Activated T-helper 1 cell treated with anti-CD3 and anti-CD28 coated beads, Interleukin-12 subunit alpha, Interleukin-12 subunit beta, Interleukin-2, Interleukin-4 antibody, amounts not matched to agents 30 ng/mL and 10 ng/mL and 1 ng/mL, durations not matched to agents 14 hours and 24 hours and 36 hours (primary cell): ENCODE measurements at regions not wholly inside any gene's neighbourhood (a gene's known extent, or its start where the extent isn't known, plus 50 kb on each side); places are given as distances from the start of the nearest gene placed in this dataset.
"Not testable (repeated sequence)": the region's sequence is repeated elsewhere in the genome, so short reads cannot be mapped to it uniquely, and the experiment has no call there.

Experiments used
- DNase-seq: peaks from one replicate; pipeline ENCODE4 v3.0.0; 2021; ENCODE audit warnings: low spot score
- H3K27ac Mint-ChIP-seq: one replicate; pipeline ENCODE4 v1.8.0; 2021; ENCODE audit warnings: mild to moderate bottlenecking, mixed read lengths
- H3K27me3 Mint-ChIP-seq: one replicate; pipeline ENCODE4 v1.8.0; 2022; ENCODE audit warnings: mild to moderate bottlenecking, moderate library complexity, mixed read lengths; ENCODE audit not compliant: insufficient read depth
- H3K36me3 Mint-ChIP-seq: one replicate; pipeline ENCODE4 v1.8.0; 2021; ENCODE audit warnings: low read depth, mixed read lengths
- H3K4me1 Mint-ChIP-seq: one replicate; pipeline ENCODE4 v1.8.0; 2021; ENCODE audit warnings: low read depth, mixed read lengths
- H3K4me3 Mint-ChIP-seq: one replicate; pipeline ENCODE4 v1.8.0; 2021; ENCODE audit warnings: mild to moderate bottlenecking, moderate library complexity, mixed read lengths
- H3K9me3 Mint-ChIP-seq: one replicate; pipeline ENCODE4 v1.8.0; 2021; ENCODE audit warnings: mixed read lengths
- intact Hi-C: fragments of 100-400 bp; cut with micrococcal nuclease; formaldehyde crosslinking; loops from one replicate; pipeline ENCODE4 v1.15.1; 2024

DNA sequence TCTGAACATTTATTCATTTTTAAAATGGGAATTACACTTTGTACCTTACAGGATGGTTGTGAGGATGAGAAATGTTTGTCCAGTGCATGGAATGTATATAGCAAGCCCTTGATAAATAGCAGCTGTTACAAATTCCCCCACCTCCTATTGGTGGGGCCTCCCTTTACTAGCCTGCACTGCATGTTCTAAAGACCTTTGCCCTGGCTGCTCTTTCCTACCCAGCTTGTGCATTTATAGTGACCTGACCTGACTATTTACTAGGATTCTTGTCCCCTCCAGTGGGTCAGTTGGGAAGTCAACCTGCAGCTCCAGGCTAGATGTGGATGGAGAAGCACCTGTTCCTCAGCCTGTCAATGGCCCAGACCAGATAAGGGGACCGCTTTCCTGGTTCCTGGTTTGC is 180.3 kb downstream of the HIPK3 start:
- no peaks in the 10 kb centered on the region for H3K27me3 Mint-ChIP-seq
- peaks cover 9% of the 10 kb centered on the region for H3K9me3 Mint-ChIP-seq
- DNase-seq, result no peak
- intact Hi-C loops, result no loop called here
- no peaks in the 10 kb centered on the region for H3K4me1 Mint-ChIP-seq
- H3K4me3 Mint-ChIP-seq, result no peak overlapping the region
- H3K27ac Mint-ChIP-seq, result no peak overlapping the region
- H3K36me3 Mint-ChIP-seq, result no peaks in the 10 kb centered on the region

DNA sequence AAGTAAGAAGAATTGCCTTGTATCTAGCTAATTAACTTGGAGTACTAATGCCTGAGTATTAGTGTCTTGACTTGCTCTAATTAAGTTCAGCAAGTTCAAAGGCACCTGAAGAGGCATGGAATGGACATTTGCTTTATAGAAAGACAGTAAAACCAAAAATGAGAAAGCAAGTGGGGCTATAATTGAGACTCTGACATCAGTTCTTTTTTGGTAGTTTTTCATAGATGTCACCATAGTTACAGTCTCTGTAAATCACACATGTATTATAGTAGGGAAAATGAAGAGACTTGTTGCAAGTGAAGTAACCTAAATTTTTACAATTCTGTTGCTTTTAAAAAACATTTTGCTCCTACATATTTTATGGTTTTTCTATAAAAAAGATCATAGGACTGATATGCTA is 178.0 kb downstream of the HIPK3 start:
- H3K27me3 Mint-ChIP-seq, result no peaks in the 10 kb centered on the region
- no peak overlapping the region for H3K4me3 Mint-ChIP-seq
- no peak overlapping the region for H3K27ac Mint-ChIP-seq
- DNase-seq, result no peak
- intact Hi-C loops, result no loop called here
- no peaks in the 10 kb centered on the region for H3K36me3 Mint-ChIP-seq
- no peaks in the 10 kb centered on the region for H3K4me1 Mint-ChIP-seq
- peaks cover 5% of the 10 kb centered on the region for H3K9me3 Mint-ChIP-seq

DNA sequence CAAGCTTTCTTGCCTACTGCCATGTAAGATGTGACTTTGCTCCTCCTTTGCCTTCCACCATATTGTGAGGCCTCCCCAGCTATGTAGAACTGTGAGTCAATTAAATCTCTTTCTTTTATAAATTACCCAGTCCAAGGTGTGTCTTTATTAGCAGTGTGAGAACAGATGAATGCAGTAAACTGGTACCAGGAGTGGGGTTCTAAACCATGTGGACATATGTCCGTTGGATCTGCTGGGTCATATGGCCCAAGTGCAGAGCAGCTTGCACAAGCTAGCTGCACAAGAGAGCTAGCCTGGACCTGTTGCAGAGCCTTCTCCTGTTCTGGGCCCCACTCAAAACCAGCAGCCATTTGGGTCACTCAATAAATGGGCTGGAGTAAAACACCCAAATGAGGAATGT is 177.1 kb downstream of the HIPK3 start:
- H3K9me3 Mint-ChIP-seq, result peaks cover 5% of the 10 kb centered on the region
- H3K4me3 Mint-ChIP-seq, result no peak overlapping the region
- H3K36me3 Mint-ChIP-seq, result no peaks in the 10 kb centered on the region
- intact Hi-C loops, result no loop called here
- no peak overlapping the region for H3K27ac Mint-ChIP-seq
- H3K27me3 Mint-ChIP-seq, result no peaks in the 10 kb centered on the region
- DNase-seq, result no peak
- H3K4me1 Mint-ChIP-seq, result no peaks in the 10 kb centered on the region

DNA sequence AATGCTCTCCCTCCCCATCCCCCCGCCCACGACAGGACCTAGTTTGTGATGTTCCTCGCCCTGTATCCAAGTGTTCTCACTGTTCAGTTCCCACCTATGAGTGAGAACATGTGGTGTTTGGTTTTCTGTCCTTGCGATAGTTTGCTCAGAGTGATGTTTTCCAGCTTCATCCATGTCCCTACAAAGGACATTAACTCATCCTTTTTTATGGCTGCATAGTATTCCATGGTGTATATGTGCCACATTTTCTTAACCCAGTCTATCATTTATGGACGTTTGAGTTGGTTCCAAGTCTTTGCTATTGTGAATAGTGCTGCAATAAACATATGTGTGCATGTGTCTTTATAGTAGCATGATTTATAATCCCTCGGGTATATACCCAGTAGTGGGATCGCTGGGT is 171.3 kb downstream of the HIPK3 start:
- H3K27ac Mint-ChIP-seq, H3K27me3 Mint-ChIP-seq, H3K36me3 Mint-ChIP-seq, intact Hi-C loops, DNase-seq, H3K4me1 Mint-ChIP-seq, H3K9me3 Mint-ChIP-seq, H3K4me3 Mint-ChIP-seq: not testable (repeated sequence)

DNA sequence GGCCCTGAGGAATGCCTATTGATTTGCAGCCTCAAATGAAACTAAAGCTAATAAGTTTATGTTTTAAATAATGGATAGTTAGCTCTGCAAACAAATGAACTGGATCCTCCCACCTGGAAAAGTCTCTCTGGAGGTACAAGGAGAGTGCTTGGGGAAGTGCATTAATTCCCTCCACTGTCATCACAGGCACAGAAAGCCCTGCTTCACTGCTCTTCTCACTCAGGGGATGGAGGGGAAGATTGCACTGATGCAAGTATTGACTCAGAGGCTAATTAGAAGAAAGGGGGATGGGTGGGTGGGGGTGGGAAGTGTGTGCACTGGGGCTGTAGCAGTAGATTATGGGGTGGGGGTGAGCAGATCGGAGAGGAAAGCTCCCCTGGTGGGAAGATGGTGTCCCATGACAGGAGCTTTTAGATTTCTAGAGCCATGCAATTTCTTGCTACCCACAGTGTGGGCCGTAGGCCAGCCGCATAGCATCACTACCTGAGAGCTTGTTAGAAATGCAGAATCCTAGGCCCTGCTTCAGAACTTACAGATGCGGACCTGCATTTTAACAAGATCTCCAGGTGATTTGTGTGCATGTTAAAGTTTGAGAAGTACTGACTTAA is 163.9 kb downstream of the HIPK3 start:
- no peak overlapping the region for H3K4me3 Mint-ChIP-seq
- H3K4me1 Mint-ChIP-seq, result no peaks in the 10 kb centered on the region
- H3K9me3 Mint-ChIP-seq, result no peaks in the 10 kb centered on the region
- DNase-seq, result no peak
- H3K36me3 Mint-ChIP-seq, result no peaks in the 10 kb centered on the region
- intact Hi-C loops, result no loop called here
- no peak overlapping the region for H3K27ac Mint-ChIP-seq
- peaks cover 8% of the 10 kb centered on the region for H3K27me3 Mint-ChIP-seq

DNA sequence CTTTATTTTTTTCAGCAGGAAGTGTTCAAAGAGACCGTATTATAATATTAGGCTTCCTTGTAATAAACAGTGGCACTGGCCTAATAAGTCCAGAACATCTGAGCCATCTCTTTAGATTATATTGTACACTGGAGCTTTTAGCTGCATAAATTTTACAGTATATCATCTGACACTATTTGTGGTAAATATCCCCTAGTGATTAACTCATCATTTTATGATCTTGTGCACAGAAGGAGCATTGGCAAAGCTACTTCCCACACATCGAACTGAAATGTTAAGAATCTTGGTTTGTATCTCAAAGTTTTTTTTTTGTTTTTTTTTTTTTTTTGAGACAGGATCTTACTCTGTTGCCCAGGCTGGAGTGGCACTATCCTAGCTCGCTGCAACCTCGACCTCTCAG is 162.7 kb downstream of the HIPK3 start:
- Mint-ChIP-seq H3K27ac (no peak overlapping the region), H3K27me3 (peaks cover 8% of the 10 kb centered on the region), H3K4me3 (no peak overlapping the region), H3K36me3 (no peaks in the 10 kb centered on the region), H3K9me3 (no peaks in the 10 kb centered on the region), H3K4me1 (no peaks in the 10 kb centered on the region)
- no peak for DNase-seq
- intact Hi-C loops, result no loop called here

DNA sequence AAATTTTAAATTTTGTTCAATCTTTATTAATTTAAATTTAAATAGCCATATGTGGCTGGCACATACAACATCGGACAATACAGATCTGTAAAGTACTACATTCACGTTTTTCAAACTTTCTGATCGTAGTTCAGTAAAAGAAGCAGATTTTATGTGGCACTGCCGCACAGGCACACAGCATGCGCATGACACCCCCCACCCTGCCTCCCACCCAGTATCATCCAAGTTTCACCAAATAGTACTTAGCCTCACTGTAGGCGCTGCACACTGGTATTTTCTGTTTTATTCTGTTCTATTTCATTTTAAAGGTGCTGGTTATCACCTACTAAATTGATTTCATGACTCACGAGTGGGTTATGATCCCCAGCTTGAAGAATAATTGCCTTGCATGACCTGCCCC is 159.9 kb downstream of the HIPK3 start:
- Mint-ChIP-seq H3K27ac (no peak overlapping the region), H3K36me3 (no peaks in the 10 kb centered on the region), H3K27me3 (peaks cover 7% of the 10 kb centered on the region), H3K9me3 (no peaks in the 10 kb centered on the region), H3K4me3 (no peak overlapping the region), H3K4me1 (no peaks in the 10 kb centered on the region)
- intact Hi-C loops, result no loop called here
- no peak for DNase-seq

DNA sequence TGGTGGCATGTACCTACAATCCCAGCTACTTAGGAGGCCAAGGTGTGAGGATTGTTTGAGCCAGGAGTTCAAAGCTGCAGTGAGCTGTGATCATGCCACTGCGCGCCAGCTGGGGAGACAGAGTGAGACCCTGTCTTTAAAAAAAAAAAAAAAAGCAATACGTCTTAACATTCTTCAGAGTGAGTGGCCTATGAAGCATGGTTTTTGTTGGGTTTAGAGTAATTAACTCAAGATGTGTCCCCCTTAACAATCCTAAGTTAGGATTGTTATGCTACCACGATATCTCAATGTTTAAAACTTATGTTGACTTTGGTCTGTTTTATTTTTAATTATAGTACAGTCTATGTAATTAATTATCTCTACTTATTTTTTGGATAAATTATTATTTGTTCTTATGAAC is 156.1 kb downstream of the HIPK3 start:
- Mint-ChIP-seq H3K9me3 (no peaks in the 10 kb centered on the region), H3K27me3 (peaks cover 19% of the 10 kb centered on the region), H3K4me3 (no peak overlapping the region), H3K27ac (no peak overlapping the region), H3K36me3 (no peaks in the 10 kb centered on the region), H3K4me1 (no peaks in the 10 kb centered on the region)
- DNase-seq, result no peak
- intact Hi-C loops, result no loop called here

DNA sequence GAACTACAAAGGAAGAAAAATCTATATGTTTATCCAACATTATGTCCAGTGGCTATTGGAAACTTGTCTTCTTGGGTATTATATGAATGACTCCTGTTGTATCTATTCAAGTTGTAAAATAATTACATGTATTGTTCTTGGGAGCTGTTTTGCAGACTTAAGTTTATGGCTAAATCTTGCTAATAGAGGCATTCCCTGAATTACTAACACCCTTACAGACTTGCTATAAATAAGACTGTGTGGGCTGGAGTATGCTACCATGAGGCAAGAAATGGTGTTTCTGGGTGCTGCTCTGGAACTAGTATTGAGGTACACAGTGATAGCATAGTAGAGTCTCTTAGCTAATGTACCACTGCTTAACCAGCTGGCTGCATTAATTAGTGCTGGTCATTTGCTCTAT is 155.1 kb downstream of the HIPK3 start:
- Mint-ChIP-seq H3K4me3 (no peak overlapping the region), H3K27ac (no peak overlapping the region), H3K4me1 (no peaks in the 10 kb centered on the region), H3K9me3 (no peaks in the 10 kb centered on the region), H3K36me3 (no peaks in the 10 kb centered on the region), H3K27me3 (peaks cover 19% of the 10 kb centered on the region)
- intact Hi-C loops, result no loop called here
- no peak for DNase-seq

DNA sequence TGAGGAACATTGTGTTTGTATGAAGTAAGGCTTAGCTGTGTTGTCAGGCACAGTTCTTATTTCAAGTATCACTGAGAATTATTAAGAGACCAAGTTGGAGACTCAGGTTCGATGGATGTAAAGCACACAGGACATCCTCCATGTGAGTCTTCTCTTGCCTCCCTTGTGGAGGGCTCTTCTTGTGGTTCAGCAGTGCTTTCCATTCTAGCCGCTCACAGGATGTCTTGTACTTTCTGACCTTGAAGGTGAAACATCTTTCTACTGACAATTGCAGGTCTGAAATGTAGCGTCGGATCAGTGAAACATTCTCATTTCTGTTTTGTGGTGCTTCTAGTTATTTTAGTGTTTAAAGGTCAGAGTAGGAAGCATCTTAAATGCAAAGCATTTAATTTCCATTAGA is 154.6 kb downstream of the HIPK3 start:
- no peaks in the 10 kb centered on the region for H3K4me1 Mint-ChIP-seq
- H3K27ac Mint-ChIP-seq, result no peak overlapping the region
- no peak overlapping the region for H3K4me3 Mint-ChIP-seq
- DNase-seq, result no peak
- intact Hi-C loops, result no loop called here
- H3K36me3 Mint-ChIP-seq, result no peaks in the 10 kb centered on the region
- H3K27me3 Mint-ChIP-seq, result peaks cover 19% of the 10 kb centered on the region
- no peaks in the 10 kb centered on the region for H3K9me3 Mint-ChIP-seq

DNA sequence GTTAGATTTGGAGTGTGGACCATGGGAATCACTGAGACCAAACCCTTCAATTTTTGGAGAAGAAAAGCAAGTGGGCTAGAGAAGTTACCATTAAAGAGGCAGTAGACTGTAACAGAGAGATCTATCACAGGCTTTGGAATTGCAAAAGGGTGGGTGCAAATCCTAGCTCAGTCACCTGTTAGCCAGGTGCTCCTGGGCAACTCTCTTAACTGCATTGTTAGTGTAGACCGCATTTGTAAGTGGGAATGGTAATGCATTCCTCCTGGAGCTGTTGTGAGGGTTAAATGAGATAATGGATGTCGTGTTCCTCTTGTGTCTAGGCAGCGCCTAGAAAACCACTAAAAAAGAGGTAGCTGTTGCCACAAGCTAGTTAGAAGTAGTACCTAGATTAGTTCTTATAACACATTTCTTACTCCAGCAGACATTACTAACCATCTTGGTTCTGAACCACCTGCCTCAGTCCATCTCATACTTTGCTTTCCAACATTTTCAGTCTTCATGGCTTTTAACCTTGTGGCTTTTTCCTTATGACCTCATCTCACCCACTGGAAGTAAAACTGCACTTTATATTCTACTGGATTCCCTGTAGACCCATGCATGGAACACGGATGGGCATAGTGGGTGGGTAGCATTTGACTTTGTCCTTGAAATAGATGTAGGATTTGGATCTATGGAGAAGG is 153.0 kb downstream of the HIPK3 start:
- H3K36me3 Mint-ChIP-seq, result no peaks in the 10 kb centered on the region
- H3K4me1 Mint-ChIP-seq, result no peaks in the 10 kb centered on the region
- H3K9me3 Mint-ChIP-seq, result no peaks in the 10 kb centered on the region
- DNase-seq, result no peak
- H3K27ac Mint-ChIP-seq, result no peak overlapping the region
- H3K27me3 Mint-ChIP-seq, result peaks cover 19% of the 10 kb centered on the region
- H3K4me3 Mint-ChIP-seq, result no peak overlapping the region
- intact Hi-C loops, result no loop called here
